Astrocyte of the spinal cord (primary cell): ENCODE measurements at regions not wholly inside any gene's neighbourhood (a gene's known extent, or its start where the extent isn't known, plus 50 kb on each side); places are given as distances from the start of the nearest gene placed in this dataset.

Experiments
- DNase-seq: peaks from one replicate; pipeline ENCODE4 v3.0.0; 2011; ENCODE audit warnings: low read depth, low spot score
- H3K4me3 ChIP-seq: 2 replicates; pipeline ENCODE4 v1.5.1; 2011; ENCODE audit warnings: low read depth, mild to moderate bottlenecking, low read length, moderate library complexity
- CTCF ChIP-seq: IDR thresholded peaks from 2 replicates; pipeline ENCODE4 v1.5.1; 2012; ENCODE audit warnings: low read depth, mild to moderate bottlenecking, low read length, inconsistent platforms
- in situ Hi-C: cut with HindIII; loops from 2 replicates; pipeline ENCODE4 v1.10.0; 2017; ENCODE audit warnings: low sequenced_read_pairs

GRCh38 chr3:127068111-127068810 is 85.3 kb downstream of the PLXNA1 start:
- no peak overlapping the region for H3K4me3 ChIP-seq
- no peak for DNase-seq
- TF ChIP-seq CTCF, result no peak
- in situ Hi-C loops, result no loop called here

- H3K4me3 ChIP-seq, result no peak overlapping the region
- DNase-seq, result no peak
- TF ChIP-seq CTCF, result no peak
- in situ Hi-C loops, result no loop called here
These were observed 86.0 kb downstream of the PLXNA1 start for GRCh38 chr3:127068871-127069270.

GRCh38 chr3:127069814-127070440 is 87.0 kb downstream of the PLXNA1 start:
- in situ Hi-C loops, result no loop called here
- no peak for TF ChIP-seq CTCF
- H3K4me3 ChIP-seq, result no peak overlapping the region
- DNase-seq, result no peak

- DNase-seq, result no peak
- H3K4me3 ChIP-seq, result no peak overlapping the region
- no peak for TF ChIP-seq CTCF
- in situ Hi-C loops, result no loop called here
These were observed 87.9 kb downstream of the PLXNA1 start for GRCh38 chr3:127070776-127071175.

- TF ChIP-seq CTCF, result no peak
- DNase-seq, result no peak
- in situ Hi-C loops, result no loop called here
- no peak overlapping the region for H3K4me3 ChIP-seq
These were observed 88.7 kb downstream of the PLXNA1 start for GRCh38 chr3:127071597-127072001.

GRCh38 chr3:127072221-127072771 is 89.4 kb downstream of the PLXNA1 start:
- no peak overlapping the region for H3K4me3 ChIP-seq
- DNase-seq, result no peak
- TF ChIP-seq CTCF, result no peak
- in situ Hi-C loops, result no loop called here
